Cardiac muscle cell (in vitro differentiated cells and primary cell): ENCODE measurements at regions not wholly inside any gene's neighbourhood (a gene's known extent, or its start where the extent isn't known, plus 50 kb on each side); places are given as distances from the start of the nearest gene placed in this dataset.
A peak's percentile ranks its signal among the peaks of the same experiment; 100 is the strongest.

Experiments
- DNase-seq, 2 donors: peaks; one replicate each; pipeline versions ENCODE4 v3.0.0 to v3.0.0-alpha.2; 2010 to 2017; ENCODE audit warnings: low read depth in 1 of 2, low spot score in 1 of 2
- H3K27ac ChIP-seq: fragments of 200-600 bp; sonication (generic); 2 replicates; pipeline ENCODE4 v1.5.1; 2016
- H3K27me3 ChIP-seq: fragments of 200-600 bp; sonication (generic); 2 replicates; pipeline ENCODE4 v1.6.0; 2016; ENCODE audit warnings: control low read depth
- H3K36me3 ChIP-seq: fragments of 200-600 bp; sonication (generic); 2 replicates; pipeline ENCODE4 v1.5.1; 2016; ENCODE audit warnings: control low read depth
- H3K4me1 ChIP-seq: fragments of 200-600 bp; sonication (generic); 2 replicates; pipeline ENCODE4 v1.8.1; 2017; ENCODE audit warnings: low read depth, mild to moderate bottlenecking, mixed run types
- H3K4me3 ChIP-seq: fragments of 200-600 bp; sonication (generic); 2 replicates; pipeline ENCODE4 v1.5.1; 2016; ENCODE audit warnings: mild to moderate bottlenecking
- H3K9me3 ChIP-seq: fragments of 200-600 bp; sonication (generic); 2 replicates; pipeline ENCODE4 v1.5.1; 2017; ENCODE audit warnings: low read depth, mild to moderate bottlenecking, control low read depth
- TF ChIP-seq, protein P1 (sequence below): IDR thresholded peaks from 2 replicates; pipeline ENCODE4 v1.5.1; 2012; ENCODE audit warnings: low read depth, mild to moderate bottlenecking, low read length

GRCh38 chr1:94633051-94633450, 91.5 kb upstream of the F3 start:
- Histone ChIP-seq H3K27me3 (no peaks in the 10 kb centered on the region), H3K36me3 (no peaks in the 10 kb centered on the region), H3K4me1 (no peaks in the 10 kb centered on the region), H3K27ac (no peak overlapping the region), H3K4me3 (no peak overlapping the region), H3K9me3 (no peaks in the 10 kb centered on the region)
- TF ChIP-seq, protein P1, sequence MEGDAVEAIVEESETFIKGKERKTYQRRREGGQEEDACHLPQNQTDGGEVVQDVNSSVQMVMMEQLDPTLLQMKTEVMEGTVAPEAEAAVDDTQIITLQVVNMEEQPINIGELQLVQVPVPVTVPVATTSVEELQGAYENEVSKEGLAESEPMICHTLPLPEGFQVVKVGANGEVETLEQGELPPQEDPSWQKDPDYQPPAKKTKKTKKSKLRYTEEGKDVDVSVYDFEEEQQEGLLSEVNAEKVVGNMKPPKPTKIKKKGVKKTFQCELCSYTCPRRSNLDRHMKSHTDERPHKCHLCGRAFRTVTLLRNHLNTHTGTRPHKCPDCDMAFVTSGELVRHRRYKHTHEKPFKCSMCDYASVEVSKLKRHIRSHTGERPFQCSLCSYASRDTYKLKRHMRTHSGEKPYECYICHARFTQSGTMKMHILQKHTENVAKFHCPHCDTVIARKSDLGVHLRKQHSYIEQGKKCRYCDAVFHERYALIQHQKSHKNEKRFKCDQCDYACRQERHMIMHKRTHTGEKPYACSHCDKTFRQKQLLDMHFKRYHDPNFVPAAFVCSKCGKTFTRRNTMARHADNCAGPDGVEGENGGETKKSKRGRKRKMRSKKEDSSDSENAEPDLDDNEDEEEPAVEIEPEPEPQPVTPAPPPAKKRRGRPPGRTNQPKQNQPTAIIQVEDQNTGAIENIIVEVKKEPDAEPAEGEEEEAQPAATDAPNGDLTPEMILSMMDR, result no peak
- DNase-seq, result peak in 1 of 2 donors; percentile 12

GRCh38 chr1:94629259-94630181, 88.0 kb upstream of the F3 start:
- Histone ChIP-seq H3K27ac (no peak overlapping the region), H3K9me3 (no peaks in the 10 kb centered on the region), H3K4me1 (no peaks in the 10 kb centered on the region), H3K27me3 (no peaks in the 10 kb centered on the region), H3K36me3 (no peaks in the 10 kb centered on the region), H3K4me3 (no peak overlapping the region)
- TF ChIP-seq, protein P1, result no peak
- peak in 1 of 2 donors; percentile 38 for DNase-seq

- Histone ChIP-seq H3K9me3 (no peaks in the 10 kb centered on the region), H3K27me3 (no peaks in the 10 kb centered on the region), H3K36me3 (no peaks in the 10 kb centered on the region), H3K4me1 (peaks cover 6% of the 10 kb centered on the region), H3K27ac (no peak overlapping the region), H3K4me3 (no peak overlapping the region)
- TF ChIP-seq, protein P1, result no peak
- no peak for DNase-seq
These were observed 86.9 kb upstream of the F3 start for GRCh38 chr1:94628499-94628843.

DNA sequence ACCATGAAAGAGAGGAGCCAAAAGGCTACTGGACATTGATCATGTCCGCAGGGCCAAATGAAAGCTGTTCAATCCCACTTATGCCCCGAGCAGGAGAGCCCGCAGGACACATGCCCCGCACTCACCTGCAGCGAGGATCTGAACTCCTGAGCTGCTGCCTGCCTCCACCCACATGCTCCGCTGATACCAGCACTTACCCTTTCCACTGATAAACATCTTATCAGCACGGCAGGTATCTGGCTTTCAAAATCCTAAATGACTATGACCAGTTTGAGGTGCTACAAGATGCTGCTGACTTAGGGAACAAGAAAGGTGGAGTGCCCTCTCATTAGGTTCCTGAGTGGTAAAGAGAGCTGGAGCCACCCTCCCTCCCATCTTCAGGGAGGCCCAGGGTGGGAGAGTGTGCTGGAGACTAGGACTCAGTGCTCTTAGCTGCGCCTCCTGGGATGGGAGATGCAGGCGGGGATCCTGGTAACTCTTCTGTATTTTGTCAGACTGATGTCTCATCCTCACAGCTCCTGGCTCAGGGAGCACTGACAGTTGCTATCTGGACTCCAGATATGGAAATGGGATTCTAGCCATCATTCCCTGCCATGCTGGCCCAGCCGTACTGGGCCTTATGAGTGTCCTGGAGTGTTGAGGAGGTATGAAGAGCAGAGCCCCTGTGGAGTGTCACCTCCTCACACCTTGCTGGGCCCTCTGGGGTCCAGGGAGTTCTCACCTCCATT, 86.4 kb upstream of the F3 start:
- no peaks in the 10 kb centered on the region for H3K36me3 ChIP-seq
- no peaks in the 10 kb centered on the region for H3K9me3 ChIP-seq
- no peak overlapping the region for H3K27ac ChIP-seq
- DNase-seq, result no peak
- no peaks in the 10 kb centered on the region for H3K27me3 ChIP-seq
- H3K4me1 ChIP-seq, result peaks cover 6% of the 10 kb centered on the region
- H3K4me3 ChIP-seq, result no peak overlapping the region
- TF ChIP-seq, protein P1, result no peak

GRCh38 chr1:94624203-94624602, 82.6 kb upstream of the F3 start:
- no peak for DNase-seq
- H3K9me3 ChIP-seq, result no peaks in the 10 kb centered on the region
- H3K36me3 ChIP-seq, result no peaks in the 10 kb centered on the region
- no peak overlapping the region for H3K4me3 ChIP-seq
- TF ChIP-seq, protein P1, result no peak
- H3K27me3 ChIP-seq, result no peaks in the 10 kb centered on the region
- no peak overlapping the region for H3K27ac ChIP-seq
- peaks cover 6% of the 10 kb centered on the region for H3K4me1 ChIP-seq
